ENCODE measurements at regions not wholly inside any gene's neighbourhood (a gene's known extent, or its start where the extent isn't known, plus 50 kb on each side); places are given as distances from the start of the nearest gene placed in this dataset.
"Not testable (repeated sequence)": the region's sequence is repeated elsewhere in the genome, so short reads cannot be mapped to it uniquely, and the experiment has no call there.

- H3K27ac ChIP-seq, result no peak overlapping the region
- no peaks in the 10 kb centered on the region for H3K36me3 ChIP-seq
- peaks cover 0 to 9% (median 0%) of the 10 kb centered on the region in 3 donors for H3K4me1 ChIP-seq
- no peaks in the 10 kb centered on the region for H3K9me3 ChIP-seq
- ATAC-seq, result no peak
- no peak for TF ChIP-seq CTCF (IDR thresholded peaks at IDR 0.05)
- TF ChIP-seq POLR2A (IDR thresholded peaks at IDR 0.05), result no peak
- no peak for TF ChIP-seq EP300 (IDR thresholded peaks at IDR 0.05)
- TF ChIP-seq POLR2AphosphoS5 (IDR thresholded peaks at IDR 0.05), result no peak
- H3K27me3 ChIP-seq, result no peaks in the 10 kb centered on the region
- H3K4me3 ChIP-seq, result no peak overlapping the region
- 62 to 80% methylated on average over 1 to 4 of the region's 8 CpGs for WGBS, 2 donors (ENCODE audit: low coverage in 1 of 2)
These were observed 104.7 kb downstream of the UTP18 start for GRCh38 chr17:51365090-51365489.

- Histone ChIP-seq H3K36me3 (no peaks in the 10 kb centered on the region), H3K9me3 (no peaks in the 10 kb centered on the region), H3K27me3 (no peaks in the 10 kb centered on the region), H3K4me3 (no peak overlapping the region), H3K4me1 (peaks cover 0 to 9% (median 0%) of the 10 kb centered on the region in 3 donors), H3K27ac (no peak overlapping the region)
- WGBS, 2 donors (ENCODE audit: low coverage in 1 of 2), result 91 to 95% methylated on average over 3 of the region's 3 CpGs
- ATAC-seq, result no peak
- TF ChIP-seq POLR2AphosphoS5 (IDR thresholded peaks at IDR 0.05) (no peak), CTCF (IDR thresholded peaks at IDR 0.05) (no peak), POLR2A (IDR thresholded peaks at IDR 0.05) (no peak), EP300 (IDR thresholded peaks at IDR 0.05) (no peak)
These were observed 106.5 kb downstream of the UTP18 start for GRCh38 chr17:51366866-51367265.

- ATAC-seq, result not testable (repeated sequence)
- no CpG with 5 or more reads among the region's 1 CpG for WGBS, 2 donors (ENCODE audit: low coverage in 1 of 2)
These were observed 107.5 kb downstream of the UTP18 start for GRCh38 chr17:51367836-51368235.

GRCh38 chr17:51371732-51372151 lies 111.4 kb downstream of the UTP18 start:
- no peak overlapping the region for H3K4me3 ChIP-seq
- no peaks in the 10 kb centered on the region for H3K36me3 ChIP-seq
- no peaks in the 10 kb centered on the region for H3K9me3 ChIP-seq
- no peak overlapping the region for H3K27ac ChIP-seq
- WGBS, 2 donors (ENCODE audit: low coverage in 1 of 2), result 17 to 67% methylated on average over 1 to 4 of the region's 5 CpGs
- TF ChIP-seq POLR2AphosphoS5 (IDR thresholded peaks at IDR 0.05) (no peak), CTCF (IDR thresholded peaks at IDR 0.05) (peak; percentile 5 to 61 (median 36))
- no peaks in the 10 kb centered on the region for H3K4me1 ChIP-seq
- ATAC-seq, result peak; percentile 31
- H3K27me3 ChIP-seq, result no peaks in the 10 kb centered on the region

More at GRCh38 chr17:51367836-51368235, 107.5 kb downstream of the UTP18 start:
- not testable (repeated sequence) for H3K36me3 ChIP-seq, H3K4me1 ChIP-seq, H3K27me3 ChIP-seq, H3K9me3 ChIP-seq, H3K4me3 ChIP-seq, H3K27ac ChIP-seq

- WGBS, 2 donors (ENCODE audit: low coverage in 1 of 2), result 50 to 70% methylated on average over 2 to 4 of the region's 5 CpGs
- no peaks in the 10 kb centered on the region for H3K9me3 ChIP-seq
- H3K4me1 ChIP-seq, result no peaks in the 10 kb centered on the region
- no peak overlapping the region for H3K4me3 ChIP-seq
- no peak overlapping the region for H3K27ac ChIP-seq
- no peaks in the 10 kb centered on the region for H3K36me3 ChIP-seq
- ATAC-seq, result peak; percentile 63
- TF ChIP-seq POLR2A (IDR thresholded peaks at IDR 0.05) (no peak), POLR2AphosphoS5 (IDR thresholded peaks at IDR 0.05) (no peak), CTCF (IDR thresholded peaks at IDR 0.05) (no peak), EP300 (IDR thresholded peaks at IDR 0.05) (no peak)
- H3K27me3 ChIP-seq, result no peaks in the 10 kb centered on the region
These were observed 112.1 kb downstream of the UTP18 start for GRCh38 chr17:51372345-51373004.
